ENCODE measurements at regions not wholly inside any gene's neighbourhood (a gene's known extent, or its start where the extent isn't known, plus 50 kb on each side); places are given as distances from the start of the nearest gene placed in this dataset.

GRCh38 chr20:22003680-22004079, 298.2 kb downstream of the PAX1 start:
- no peak for DNase-seq (ENCODE audit: insufficient read length, low spot score)
- TF ChIP-seq POLR2A (IDR thresholded peaks at IDR 0.05; ENCODE audit: low read depth, low read length) = no peak
- no peak for FAIRE-seq

GRCh38 chr20:22001886-22002285, 296.4 kb downstream of the PAX1 start:
- no peak for FAIRE-seq
- no peak for DNase-seq (ENCODE audit: insufficient read length, low spot score)
- no peak for TF ChIP-seq POLR2A (IDR thresholded peaks at IDR 0.05; ENCODE audit: low read depth, low read length)

GRCh38 chr20:21995461-21995860, 290.0 kb downstream of the PAX1 start:
- TF ChIP-seq POLR2A (IDR thresholded peaks at IDR 0.05; ENCODE audit: low read depth, low read length) = no peak
- DNase-seq (ENCODE audit: insufficient read length, low spot score) (no peak), FAIRE-seq (no peak)

GRCh38 chr20:21994203-21994602, 288.7 kb downstream of the PAX1 start:
- FAIRE-seq (no peak), DNase-seq (ENCODE audit: insufficient read length, low spot score) (no peak)
- no peak for TF ChIP-seq POLR2A (IDR thresholded peaks at IDR 0.05; ENCODE audit: low read depth, low read length)

- FAIRE-seq = no peak
- no peak for DNase-seq (ENCODE audit: insufficient read length, low spot score)
- TF ChIP-seq POLR2A (IDR thresholded peaks at IDR 0.05; ENCODE audit: low read depth, low read length) = no peak
Measured at GRCh38 chr20:21982559-21982958, 277.1 kb downstream of the PAX1 start.

- DNase-seq (ENCODE audit: insufficient read length, low spot score) (no peak), FAIRE-seq (no peak)
- TF ChIP-seq POLR2A (IDR thresholded peaks at IDR 0.05; ENCODE audit: low read depth, low read length) = no peak
Measured at GRCh38 chr20:21981597-21982344, 276.3 kb downstream of the PAX1 start.

GRCh38 chr20:21981179-21981578, 275.7 kb downstream of the PAX1 start:
- no peak for TF ChIP-seq POLR2A (IDR thresholded peaks at IDR 0.05; ENCODE audit: low read depth, low read length)
- FAIRE-seq (no peak), DNase-seq (ENCODE audit: insufficient read length, low spot score) (no peak)

GRCh38 chr20:21971436-21971835, 266.0 kb downstream of the PAX1 start:
- DNase-seq (ENCODE audit: insufficient read length, low spot score) = no peak
- TF ChIP-seq POLR2A (IDR thresholded peaks at IDR 0.05; ENCODE audit: low read depth, low read length) = no peak
- FAIRE-seq = no peak

- no peak for TF ChIP-seq POLR2A (IDR thresholded peaks at IDR 0.05; ENCODE audit: low read depth, low read length)
- FAIRE-seq (no peak), DNase-seq (ENCODE audit: insufficient read length, low spot score) (no peak)
Measured at GRCh38 chr20:21968486-21968885, 263.0 kb downstream of the PAX1 start.

GRCh38 chr20:21967481-21967880, 262.0 kb downstream of the PAX1 start:
- no peak for FAIRE-seq
- DNase-seq (ENCODE audit: insufficient read length, low spot score) = no peak
- no peak for TF ChIP-seq POLR2A (IDR thresholded peaks at IDR 0.05; ENCODE audit: low read depth, low read length)

GRCh38 chr20:21956591-21956990, 251.1 kb downstream of the PAX1 start:
- TF ChIP-seq POLR2A (IDR thresholded peaks at IDR 0.05; ENCODE audit: low read depth, low read length) = no peak
- FAIRE-seq = no peak

GRCh38 chr20:21947406-21947805, 241.9 kb downstream of the PAX1 start:
- TF ChIP-seq POLR2A (IDR thresholded peaks at IDR 0.05; ENCODE audit: low read depth, low read length) = no peak
- FAIRE-seq (no peak), DNase-seq (ENCODE audit: insufficient read length, low spot score) (no peak)

More at GRCh38 chr20:21956591-21956990, 251.1 kb downstream of the PAX1 start:
- DNase-seq (ENCODE audit: insufficient read length, low spot score) = no peak

- no peak for DNase-seq (ENCODE audit: insufficient read length, low spot score)
- no peak for TF ChIP-seq POLR2A (IDR thresholded peaks at IDR 0.05; ENCODE audit: low read depth, low read length)
- no peak for FAIRE-seq
Measured at GRCh38 chr20:21944227-21944626, 238.8 kb downstream of the PAX1 start.

- FAIRE-seq (no peak), DNase-seq (ENCODE audit: insufficient read length, low spot score) (no peak)
- TF ChIP-seq POLR2A (IDR thresholded peaks at IDR 0.05; ENCODE audit: low read depth, low read length) = no peak
Measured at GRCh38 chr20:21941941-21942805, 236.7 kb downstream of the PAX1 start.
